ENCODE measurements at regions not wholly inside any gene's neighbourhood (a gene's known extent, or its start where the extent isn't known, plus 50 kb on each side); places are given as distances from the start of the nearest gene placed in this dataset.
"Not testable (repeated sequence)": the region's sequence is repeated elsewhere in the genome, so short reads cannot be mapped to it uniquely, and the experiment has no call there.

DNA sequence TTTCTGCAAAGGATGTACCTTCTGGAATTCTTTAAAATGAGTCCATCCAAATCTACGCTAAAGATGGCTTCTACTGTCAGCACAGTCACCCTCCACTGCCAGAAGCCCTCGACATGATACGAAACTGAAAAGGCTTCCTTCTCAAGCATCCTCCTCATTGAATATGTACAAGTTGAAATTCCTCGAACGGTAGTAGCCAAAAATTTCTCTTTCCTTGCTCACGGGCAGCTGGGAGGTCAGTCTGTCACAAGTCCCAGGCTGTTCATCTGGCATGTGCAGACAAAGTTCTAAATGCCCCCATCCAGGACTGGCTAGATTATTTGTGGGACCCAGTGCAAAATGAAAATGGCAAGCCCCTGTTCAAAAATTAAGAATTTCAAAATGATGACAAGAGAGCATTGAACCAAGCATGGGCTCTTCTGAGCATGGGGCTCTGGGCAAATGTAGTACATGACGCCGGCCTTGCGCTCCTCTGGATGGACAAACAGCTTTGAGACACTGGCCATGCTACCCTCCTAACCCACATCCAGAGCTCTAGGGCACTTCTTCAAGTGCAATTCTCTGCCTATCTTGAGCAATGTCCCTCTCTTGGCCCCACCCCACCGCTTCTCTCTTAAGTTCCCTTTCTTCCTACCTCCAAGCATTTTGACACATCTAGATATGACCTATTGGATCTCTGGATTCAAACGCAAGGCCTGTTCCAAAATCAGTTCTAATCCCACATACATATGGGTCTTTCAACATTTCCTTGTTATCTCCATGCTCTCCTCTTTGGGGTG, 78.9 kb upstream of the FLT1 start:
- DNase-seq (ENCODE audit: low read depth in 2 of 2): no peak

DNA sequence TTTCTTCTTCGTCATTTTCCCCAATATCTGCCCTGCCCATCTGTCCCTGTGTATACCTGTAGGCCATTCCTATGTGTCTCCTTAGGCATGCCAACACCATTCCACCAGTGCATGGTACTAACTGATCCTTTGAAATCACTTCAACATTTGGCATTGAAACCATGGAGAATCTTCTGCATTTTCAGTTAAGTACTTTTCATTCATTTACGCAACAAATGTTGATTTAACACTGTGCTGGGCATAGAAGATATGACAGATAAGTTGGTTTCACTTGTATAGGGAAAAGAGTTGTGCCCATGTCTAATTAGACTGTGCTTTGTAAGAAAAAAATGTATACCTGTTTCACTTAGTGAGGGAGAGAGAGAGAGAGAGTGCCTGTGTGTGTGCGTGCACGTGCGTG, 77.9 kb upstream of the FLT1 start:
- no peak for DNase-seq (ENCODE audit: low read depth in 2 of 2)

DNA sequence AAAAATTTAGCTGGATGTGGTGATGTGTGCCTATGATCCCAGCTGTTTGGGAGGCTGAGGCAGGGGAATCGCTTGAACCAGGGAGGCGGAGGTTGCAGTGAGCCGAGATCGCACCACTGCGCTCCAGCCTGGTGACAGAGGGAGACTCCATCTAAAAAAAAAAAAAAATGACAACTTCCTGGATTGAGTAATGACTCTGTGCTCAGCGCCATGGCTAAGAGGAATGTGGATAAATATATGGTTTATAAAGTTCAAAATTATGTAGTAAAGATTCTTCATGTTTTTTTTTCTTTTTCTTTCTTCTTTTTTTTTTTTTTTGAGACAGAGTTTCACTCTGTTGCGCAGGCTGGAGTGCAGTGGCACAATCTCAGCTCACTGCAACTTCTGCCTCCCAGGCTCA, 75.4 kb upstream of the FLT1 start:
- DNase-seq (ENCODE audit: low read depth in 2 of 2): not testable (repeated sequence)

DNA sequence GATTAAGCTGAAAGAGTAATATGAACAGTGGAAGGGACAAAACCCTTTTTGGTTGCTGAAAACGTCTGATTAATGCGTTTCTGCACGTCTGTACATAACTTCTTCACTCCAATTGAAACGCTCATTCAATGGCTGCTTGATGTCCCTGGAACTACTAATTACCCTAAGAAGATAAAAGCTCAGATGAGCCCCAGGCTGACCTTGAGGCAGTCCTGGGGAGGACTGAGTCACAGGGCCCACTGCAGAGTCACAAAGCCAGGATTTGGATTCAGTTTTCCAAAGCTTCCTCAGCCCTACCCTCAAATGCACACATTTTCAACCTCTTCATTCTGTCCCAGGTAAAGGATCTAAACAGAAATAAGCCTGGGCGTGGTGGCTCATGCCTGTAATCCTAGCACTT, 75.0 kb upstream of the FLT1 start:
- DNase-seq (ENCODE audit: low read depth in 2 of 2): no peak

DNA sequence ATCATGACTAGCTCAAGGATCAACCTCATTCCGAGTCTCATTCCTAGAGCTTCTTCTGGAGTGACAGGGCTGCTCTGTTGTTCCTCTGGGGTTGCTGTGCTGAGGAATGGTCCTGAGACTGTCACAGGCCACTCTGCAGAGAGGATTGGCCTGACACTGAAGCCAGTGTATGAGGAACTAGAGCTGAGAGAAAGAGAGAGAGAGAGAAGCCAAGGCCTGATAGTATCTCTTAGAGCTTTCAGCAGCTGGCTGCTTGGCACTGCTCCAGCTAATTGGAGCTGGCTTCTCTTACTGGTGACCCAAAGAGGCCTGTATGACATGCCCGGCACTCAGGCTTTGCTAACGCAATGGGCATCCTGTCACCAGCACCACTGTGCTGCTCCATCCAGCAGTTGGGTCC, 73.4 kb upstream of the FLT1 start:
- no peak for DNase-seq (ENCODE audit: low read depth in 2 of 2)

DNA sequence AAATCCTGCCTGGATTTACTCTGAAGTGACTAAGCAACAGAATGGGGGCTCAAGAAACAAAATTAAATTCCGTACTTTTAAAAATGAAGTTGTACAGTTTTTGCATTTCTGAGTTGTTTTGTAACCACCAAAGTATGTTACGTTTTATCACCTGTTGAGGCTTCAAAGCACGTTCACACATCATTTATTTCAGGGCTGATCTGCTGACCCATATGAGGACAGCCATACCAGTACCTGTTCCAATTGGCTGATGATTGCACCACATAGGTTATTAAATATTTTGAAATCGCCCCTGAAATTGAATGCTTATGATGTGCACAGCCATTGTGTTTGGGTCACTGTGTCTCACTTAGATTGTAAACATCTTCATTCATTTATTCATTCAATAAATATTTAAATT, 72.0 kb upstream of the FLT1 start:
- DNase-seq (ENCODE audit: low read depth in 2 of 2): no peak

DNA sequence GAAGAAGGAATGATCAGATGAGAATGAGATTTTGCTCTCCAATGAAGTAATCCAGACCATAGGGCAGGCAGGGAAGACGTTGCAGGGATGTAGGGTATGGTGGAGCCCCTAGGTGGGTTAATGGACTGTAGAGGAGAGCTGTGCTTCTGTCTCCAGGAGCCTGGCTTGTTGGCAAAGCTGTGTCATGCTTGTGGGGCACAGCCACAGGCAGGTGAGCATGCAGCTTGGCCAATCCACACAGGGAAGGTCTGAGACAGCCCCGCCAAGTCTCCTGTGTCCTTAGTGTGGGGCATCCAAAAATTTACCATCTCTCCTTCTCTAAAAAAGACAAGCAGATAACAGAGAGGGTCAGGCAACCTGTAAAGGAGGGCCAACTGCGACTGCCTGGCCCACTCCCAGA, 71.4 kb upstream of the FLT1 start:
- DNase-seq (ENCODE audit: low read depth in 2 of 2): no peak

DNA sequence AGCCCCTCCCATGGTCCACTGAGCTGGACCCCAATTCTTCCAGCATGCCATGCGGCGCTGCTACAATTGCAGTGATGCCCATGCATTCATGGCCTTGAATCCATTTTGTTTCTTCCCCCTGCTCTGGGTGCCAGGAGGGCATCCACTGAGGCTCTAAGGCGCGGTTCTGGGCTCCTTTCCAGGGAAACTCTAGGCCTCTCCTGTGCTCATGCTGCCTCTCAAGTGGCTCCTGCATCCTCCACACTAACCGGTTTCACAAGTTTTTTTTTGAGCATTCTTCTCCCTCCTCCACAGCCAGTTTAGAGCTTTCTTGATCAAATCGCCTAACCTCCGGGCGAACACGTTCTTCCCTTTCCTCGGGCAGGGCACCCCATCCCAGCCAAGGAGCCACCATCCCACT, 69.1 kb upstream of the FLT1 start:
- DNase-seq (ENCODE audit: low read depth in 2 of 2): no peak

DNA sequence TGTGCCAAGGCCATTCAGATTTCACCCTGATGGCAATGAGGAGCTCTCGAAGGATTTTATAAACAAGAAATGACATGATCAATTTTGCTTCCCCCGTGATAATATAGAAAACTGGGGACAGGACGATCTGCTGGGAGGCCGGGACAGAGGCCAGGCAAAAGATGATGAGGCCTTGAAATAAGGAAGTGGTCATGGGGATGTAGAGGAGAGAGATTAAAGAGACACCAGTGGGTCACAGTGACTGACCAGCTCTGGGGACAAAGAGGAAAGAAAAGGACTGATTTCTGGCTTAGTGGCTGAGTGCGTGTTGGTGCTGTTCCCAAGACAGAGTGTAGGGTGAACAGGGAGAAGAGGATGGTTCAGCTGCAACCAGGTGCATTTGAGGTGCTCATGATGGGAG, 68.7 kb upstream of the FLT1 start:
- DNase-seq (ENCODE audit: low read depth in 2 of 2): no peak

DNA sequence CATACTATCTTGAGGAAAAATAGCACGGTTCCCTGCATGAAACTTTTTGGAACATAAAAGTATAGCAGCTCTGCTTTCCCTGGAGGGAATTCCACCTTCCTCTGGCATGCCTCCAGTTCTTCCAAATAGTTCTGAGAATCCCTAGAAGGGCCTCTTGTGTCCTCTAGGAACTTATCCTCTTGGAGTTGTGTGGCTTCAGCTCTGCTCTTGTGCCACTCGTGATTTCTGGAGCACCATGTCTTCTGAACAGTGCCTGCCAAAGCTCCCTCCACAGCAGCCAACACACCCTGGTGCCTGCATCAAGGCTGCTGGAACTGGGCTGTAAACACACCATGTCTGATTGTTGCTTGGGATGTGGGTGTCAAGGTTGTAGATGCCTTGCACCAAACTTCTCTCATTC, 65.7 kb upstream of the FLT1 start:
- no peak for DNase-seq (ENCODE audit: low read depth in 2 of 2)

DNA sequence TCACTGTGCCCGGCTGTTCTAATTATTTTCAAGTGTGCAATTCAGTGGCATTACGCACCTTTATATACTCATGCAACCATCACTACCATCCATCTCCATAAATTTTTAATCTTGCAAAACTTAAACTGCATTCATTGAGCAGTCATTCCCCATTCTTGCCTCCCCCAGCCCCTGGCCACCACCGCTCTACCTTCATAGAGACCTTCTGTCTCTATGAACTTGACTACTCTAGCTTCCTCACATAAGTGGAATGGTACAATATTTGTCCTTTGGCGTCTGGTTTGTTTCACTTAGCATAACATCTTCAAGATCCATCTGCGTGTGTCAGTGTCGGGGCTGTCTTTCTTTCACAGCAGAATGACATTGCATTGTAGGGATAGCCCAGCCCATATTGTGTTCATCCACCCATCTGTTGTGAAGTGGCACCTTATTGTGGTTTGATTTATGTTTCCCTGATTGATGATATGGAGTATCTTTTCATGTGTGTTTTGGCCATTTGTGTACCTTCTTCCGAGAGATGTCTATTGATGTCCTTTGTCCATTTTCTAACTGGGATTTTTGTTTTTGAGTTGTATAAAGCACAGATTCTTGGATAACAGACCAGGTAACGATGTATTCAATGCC, 64.8 kb upstream of the FLT1 start:
- DNase-seq (ENCODE audit: low read depth in 2 of 2): no peak

DNA sequence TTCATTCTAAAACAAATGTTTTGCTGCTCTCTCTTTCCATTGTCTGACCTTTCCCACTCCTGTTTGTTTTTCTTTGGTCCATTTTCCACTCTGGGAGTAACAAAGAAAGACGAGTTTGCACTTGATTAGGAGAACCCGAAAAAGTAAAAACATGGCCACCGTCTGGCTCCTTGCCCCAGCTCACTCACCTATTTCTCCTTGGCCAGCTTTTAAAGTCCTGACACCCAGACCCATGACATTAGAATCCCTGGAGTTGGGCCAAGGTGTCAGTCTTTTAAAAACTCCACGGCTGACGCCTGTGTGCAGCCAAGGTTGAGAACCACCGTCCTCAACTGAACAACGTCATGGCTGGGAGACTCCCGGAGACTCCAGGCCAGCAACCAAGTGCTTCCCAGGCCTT, 63.6 kb upstream of the FLT1 start:
- no peak for DNase-seq (ENCODE audit: low read depth in 2 of 2)

DNA sequence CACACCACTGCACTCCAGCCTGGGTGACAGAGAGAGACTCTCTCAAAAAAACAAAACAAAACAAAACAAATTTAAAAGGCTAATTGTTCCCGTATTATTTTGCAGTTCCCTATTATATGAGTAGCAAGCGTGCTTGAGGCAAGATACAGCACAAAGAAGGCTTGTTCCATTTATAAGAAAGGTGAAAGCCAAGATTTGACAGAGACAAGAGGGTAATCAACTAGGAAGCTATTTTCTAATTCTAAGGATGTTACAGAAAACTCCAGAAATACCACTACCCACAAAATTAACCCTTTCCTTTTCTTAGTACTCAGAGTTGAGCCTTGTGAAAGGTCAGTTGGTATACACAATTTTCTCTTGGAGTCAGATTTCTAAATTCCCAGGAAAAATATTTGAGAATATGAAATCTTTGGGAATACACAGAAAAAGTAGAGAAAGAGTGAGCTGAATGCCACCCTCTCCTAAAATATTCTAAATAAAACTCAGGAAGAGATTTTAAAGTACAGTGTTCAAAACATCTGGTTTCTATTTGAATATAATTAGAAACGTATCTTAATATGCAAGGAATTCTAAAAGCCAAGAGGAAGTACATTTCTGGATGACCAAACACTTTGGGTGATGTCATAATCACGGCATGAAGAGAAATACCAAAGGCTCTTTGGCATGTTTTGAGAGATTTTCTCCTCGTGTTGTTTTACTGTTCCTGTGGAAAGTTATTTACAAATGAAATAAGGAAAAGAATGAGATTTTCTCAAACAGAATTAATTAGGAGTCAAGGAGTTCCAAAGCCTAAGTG, 63.0 kb upstream of the FLT1 start:
- DNase-seq (ENCODE audit: low read depth in 2 of 2): no peak

DNA sequence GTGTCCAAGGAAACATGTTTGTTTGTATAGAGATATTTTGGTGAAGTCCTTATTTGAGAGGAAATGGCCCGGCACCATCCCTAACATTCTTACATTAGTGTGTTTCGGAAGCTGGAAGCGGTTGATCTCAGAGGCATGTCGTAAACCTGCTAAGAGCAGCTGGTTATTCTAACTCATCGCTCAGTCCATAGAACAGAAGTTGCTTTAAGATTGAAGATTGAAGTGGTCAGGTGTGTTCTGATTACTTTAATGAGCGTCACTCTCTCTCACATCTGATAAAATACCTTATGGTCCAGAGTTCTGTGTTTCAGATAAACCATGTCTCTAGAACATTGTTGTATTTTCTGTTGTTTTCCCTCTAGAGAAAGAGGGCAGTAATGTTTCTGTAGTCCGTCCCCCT, 60.2 kb upstream of the FLT1 start:
- DNase-seq (ENCODE audit: low read depth in 2 of 2): no peak

DNA sequence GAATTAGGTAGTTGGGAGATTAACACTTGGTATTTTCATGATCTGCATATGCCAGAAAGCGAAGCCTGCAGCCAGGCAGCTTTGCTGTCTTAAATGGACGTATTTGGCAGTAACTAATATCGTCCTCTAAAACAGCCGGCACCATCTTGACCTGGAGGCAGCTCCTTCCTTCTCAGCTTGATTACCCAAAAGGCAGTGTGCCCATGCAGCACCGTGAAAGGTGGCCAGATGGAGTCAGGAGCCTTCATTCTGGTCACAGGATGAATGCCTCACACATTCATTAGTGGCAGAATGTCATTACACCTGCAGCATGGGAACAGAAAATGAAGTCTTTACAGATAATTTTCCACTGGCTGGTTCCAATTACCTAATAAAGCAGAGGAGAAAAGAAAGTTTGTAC, 59.0 kb upstream of the FLT1 start:
- DNase-seq (ENCODE audit: low read depth in 2 of 2): no peak

DNA sequence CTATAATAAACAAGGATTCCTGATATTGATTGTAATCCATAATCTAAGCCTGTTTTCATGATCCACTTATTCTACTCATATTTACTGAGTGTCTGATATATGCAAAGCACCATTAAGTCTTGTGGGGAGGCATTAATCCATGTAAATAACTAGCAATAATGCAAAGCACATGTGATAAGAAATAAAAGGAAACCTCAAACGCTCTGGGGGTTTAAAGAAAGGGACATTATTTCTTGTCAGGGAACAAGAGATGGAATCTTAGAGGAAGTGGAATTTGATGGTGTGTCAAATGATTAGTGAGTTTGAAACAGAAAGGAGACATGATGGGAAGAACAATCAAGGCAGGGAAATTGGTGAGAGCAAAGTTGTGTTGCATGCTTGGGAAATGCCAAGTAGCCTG, 57.4 kb upstream of the FLT1 start:
- DNase-seq (ENCODE audit: low read depth in 2 of 2): no peak

DNA sequence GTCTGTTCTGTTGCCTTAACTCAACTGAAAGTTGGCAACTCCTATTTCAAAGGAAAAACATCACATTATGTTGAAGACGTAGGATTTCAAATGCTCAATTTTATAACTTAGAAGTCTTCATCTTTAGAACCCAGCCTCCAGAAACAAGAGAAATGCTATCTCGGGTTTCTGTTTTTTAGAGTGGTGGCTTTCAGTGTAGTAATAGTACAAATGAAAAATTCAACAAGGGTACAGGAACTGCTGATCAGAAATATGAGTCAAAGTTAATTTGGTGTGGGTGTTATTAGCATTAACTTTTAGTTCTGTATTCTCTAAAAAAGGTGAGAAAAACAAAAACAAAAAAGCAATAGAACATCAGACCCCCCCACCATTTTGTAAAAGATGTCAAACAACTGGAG, 56.6 kb upstream of the FLT1 start:
- no peak for DNase-seq (ENCODE audit: low read depth in 2 of 2)

DNA sequence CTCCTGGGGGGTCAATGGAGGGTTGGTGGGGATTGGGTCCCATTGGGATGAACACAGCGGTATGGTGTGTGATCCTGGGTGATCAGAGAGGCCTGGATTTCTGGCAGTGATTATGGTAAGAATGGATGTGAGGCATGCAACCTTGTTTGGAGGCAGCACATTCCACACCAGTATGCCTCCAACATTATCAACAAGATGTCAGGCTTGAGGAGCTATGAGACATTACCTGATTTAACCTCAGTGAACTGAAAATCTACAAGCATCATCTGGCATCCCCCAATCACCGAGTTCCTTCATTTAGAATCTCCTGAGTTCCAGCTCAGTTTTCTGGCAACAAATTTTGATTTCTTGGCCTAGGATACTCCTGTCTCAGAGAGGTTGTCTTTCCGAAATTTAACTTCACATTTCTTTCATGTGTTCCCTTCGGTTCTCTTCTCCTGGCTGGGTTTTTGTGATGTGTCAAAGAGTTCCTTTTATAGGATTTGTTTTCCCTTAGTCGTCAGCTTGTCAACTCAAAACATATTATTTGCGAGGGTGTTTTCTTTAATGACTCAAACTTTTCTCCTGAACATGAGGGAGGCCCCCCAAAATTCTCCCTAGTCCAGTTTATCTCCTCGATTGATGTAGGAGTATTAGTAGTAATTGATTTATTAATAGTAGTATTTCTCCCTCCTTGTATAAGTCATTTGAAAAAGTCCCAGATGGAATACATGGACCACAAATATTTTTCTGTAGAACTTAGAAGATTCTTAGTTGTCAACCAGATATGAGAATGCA, 56.0 kb upstream of the FLT1 start:
- DNase-seq (ENCODE audit: low read depth in 2 of 2): no peak

DNA sequence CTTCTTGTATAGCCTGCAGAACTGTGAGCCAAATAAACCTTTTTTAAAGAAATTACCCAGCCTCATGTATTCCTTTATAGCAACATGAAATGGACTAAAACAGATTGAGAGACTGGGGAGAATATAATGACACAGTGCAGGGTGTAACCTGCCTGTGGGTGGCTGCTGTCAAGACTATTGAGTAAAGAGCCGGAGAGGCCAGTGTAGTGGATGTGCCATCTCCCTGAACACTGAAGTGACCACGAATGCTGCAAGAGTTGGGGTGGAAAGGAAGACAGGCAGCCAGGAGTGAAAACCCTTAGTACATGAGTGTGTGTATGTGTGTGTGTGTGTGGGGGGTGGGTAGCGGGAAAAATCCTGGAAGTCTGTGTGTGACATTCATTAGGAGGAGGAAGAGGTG, 55.2 kb upstream of the FLT1 start:
- DNase-seq (ENCODE audit: low read depth in 2 of 2): no peak

DNA sequence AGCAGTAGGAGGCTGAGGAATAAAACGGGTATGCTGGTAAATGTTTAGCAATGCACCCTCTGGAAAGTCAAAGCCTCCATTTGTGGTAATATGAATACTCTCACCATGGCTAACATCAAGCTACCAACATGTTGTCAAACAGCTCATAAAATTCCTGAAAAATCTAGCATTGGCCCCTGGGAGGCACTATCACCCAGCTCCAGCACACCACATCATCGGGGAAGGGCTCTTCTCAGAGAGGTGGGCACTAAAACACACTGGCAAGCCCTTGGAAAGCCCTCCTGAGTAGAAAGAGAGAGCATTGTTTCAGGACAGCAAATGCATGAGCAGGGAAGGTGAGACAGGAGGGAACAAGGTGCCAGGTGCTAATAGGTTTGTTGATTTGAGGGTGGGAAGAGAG, 53.9 kb upstream of the FLT1 start:
- DNase-seq (ENCODE audit: low read depth in 2 of 2): no peak

DNA sequence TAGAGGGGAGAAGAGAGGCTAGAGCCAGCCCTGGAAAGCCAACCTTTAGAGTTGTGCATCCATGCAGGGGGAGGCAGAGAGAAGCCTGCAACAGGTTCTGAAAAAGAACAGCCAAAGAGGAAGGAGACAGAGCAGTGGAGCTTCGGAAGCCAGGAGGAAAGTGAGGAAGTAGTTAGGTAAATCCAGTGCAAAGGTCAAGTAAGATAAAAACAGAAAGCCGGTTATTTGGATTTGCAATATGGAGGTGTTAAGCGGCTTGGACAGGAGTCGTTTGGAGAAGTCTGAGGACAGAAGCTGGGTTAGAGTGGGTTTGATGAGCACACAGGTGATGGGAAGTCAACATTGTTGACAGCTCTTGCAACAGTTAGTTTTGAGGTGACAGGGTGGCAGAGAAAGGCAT, 53.5 kb upstream of the FLT1 start:
- no peak for DNase-seq (ENCODE audit: low read depth in 2 of 2)

DNA sequence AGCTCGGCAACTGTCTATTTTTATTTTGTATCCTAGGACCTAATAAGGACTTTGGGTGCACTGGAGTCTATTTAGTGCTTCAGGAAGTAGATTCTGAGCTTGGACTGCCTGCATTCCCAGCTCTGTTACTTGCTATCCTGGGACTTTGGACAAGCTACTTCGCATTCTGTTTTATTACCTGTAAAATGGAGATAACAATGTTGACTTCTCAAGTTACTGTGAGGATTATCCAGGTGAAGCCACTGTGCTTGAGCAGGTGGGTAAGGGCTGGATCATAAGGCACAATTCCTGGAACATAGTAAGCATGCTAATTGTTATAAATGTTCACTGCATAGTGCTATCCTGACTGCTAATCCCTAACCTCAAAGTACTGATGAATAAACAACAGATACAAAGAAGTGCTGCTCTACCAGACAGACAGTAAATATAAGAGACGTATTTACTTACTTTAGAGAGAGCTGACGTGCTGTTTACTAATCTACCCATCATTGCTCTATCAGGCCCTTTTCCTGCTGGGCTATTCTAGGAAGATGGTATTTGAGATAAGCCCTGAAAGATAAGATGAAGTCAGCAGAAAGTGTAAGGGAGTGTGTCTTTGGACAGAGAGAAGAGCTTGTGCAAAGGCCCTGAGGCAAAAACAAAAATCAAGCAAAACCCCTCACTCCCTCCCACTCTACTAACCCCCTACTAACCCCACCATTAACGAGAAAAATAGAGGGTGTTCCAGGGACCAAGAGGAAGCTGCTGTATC, 50.8 kb upstream of the FLT1 start:
- DNase-seq (ENCODE audit: low read depth in 2 of 2): no peak

Measured in stimulated activated CD8-positive, alpha-beta memory T cell treated with anti-CD3 and anti-CD28 coated beads, Interleukin-15, amount 100 ng/mL, for 48 hours (primary cell).